ENCODE measurements at regions not wholly inside any gene's neighbourhood (a gene's known extent, or its start where the extent isn't known, plus 50 kb on each side); places are given as distances from the start of the nearest gene placed in this dataset.

- no peak for TF ChIP-seq CTCF (IDR thresholded peaks at IDR 0.05 in 4 of 5, conservative IDR thresholded peaks at IDR 0.05 in 1 of 5)
- no peak for TF ChIP-seq POLR2A (IDR thresholded peaks at IDR 0.05)
Measured at GRCh38 chr3:83948771-83949170, 1010.0 kb upstream of the CADM2 start.

All from gastrocnemius medialis (tissue), 4 donors.